Hepatocyte (in vitro differentiated cells): ENCODE measurements at regions not wholly inside any gene's neighbourhood (a gene's known extent, or its start where the extent isn't known, plus 50 kb on each side); places are given as distances from the start of the nearest gene placed in this dataset.
A peak's percentile ranks its signal among the peaks of the same experiment; 100 is the strongest.

ENCODE experiments used
- DNase-seq: peaks from one replicate; pipeline ENCODE4 v3.0.0-alpha.2; 2016; ENCODE audit warnings: low spot score
- H2AFZ ChIP-seq: fragments of 200-600 bp; sonication (generic); 2 replicates; pipeline ENCODE4 v1.6.0; 2016; ENCODE audit warnings: antibody characterized with exemption, mild to moderate bottlenecking
- H3K27ac ChIP-seq: fragments of 200-600 bp; sonication (generic); 2 replicates; pipeline ENCODE4 v1.5.1; 2016; ENCODE audit warnings: mild to moderate bottlenecking
- H3K27me3 ChIP-seq: fragments of 200-600 bp; sonication (generic); 2 replicates; pipeline ENCODE4 v1.6.1; 2016
- H3K36me3 ChIP-seq: fragments of 200-600 bp; sonication (generic); replicated peaks from 2 replicates; pipeline ENCODE4 v1.5.1; 2016; ENCODE audit warnings: low read depth; ENCODE audit not compliant: insufficient read depth
- H3K4me1 ChIP-seq: fragments of 200-600 bp; sonication (generic); 2 replicates; pipeline ENCODE4 v1.5.1; 2016; ENCODE audit warnings: mild to moderate bottlenecking, moderate library complexity; ENCODE audit not compliant: insufficient read depth
- H3K4me2 ChIP-seq: fragments of 200-600 bp; sonication (generic); 2 replicates; pipeline ENCODE4 v1.6.0; 2016
- H3K4me3 ChIP-seq: fragments of 200-600 bp; sonication (generic); 2 replicates; pipeline ENCODE4 v1.5.1; 2016; ENCODE audit warnings: mild to moderate bottlenecking
- H3K79me2 ChIP-seq: fragments of 200-600 bp; sonication (generic); 2 replicates; pipeline ENCODE4 v1.6.0; 2017; ENCODE audit warnings: mild to moderate bottlenecking
- H3K9me2 ChIP-seq: fragments of 200-600 bp; sonication (generic); replicated peaks from 2 replicates; pipeline ENCODE4 v1.6.0; 2017; ENCODE audit warnings: mild to moderate bottlenecking; ENCODE audit not compliant: insufficient read depth
- H3K9me3 ChIP-seq: fragments of 200-600 bp; sonication (generic); 2 replicates; pipeline ENCODE4 v1.5.1; 2016; ENCODE audit warnings: low read depth, mild to moderate bottlenecking
- H4K20me1 ChIP-seq: fragments of 200-600 bp; sonication (generic); 2 replicates; pipeline ENCODE4 v1.6.0; 2016; ENCODE audit warnings: mild to moderate bottlenecking; ENCODE audit not compliant: insufficient read depth, poor library complexity, severe bottlenecking
- CTCF ChIP-seq: fragments of 200-600 bp; sonication (generic); IDR thresholded peaks from 2 replicates; pipeline ENCODE4 v1.5.1; 2016; ENCODE audit warnings: antibody characterized with exemption, mild to moderate bottlenecking; ENCODE audit not compliant: poor library complexity
- EZH2 ChIP-seq: fragments of 200-600 bp; sonication (generic); IDR thresholded peaks from 2 replicates; pipeline ENCODE4 v1.6.1; 2016; ENCODE audit warnings: antibody characterized with exemption, mild to moderate bottlenecking, borderline replicate concordance
- EZH2phosphoT487 ChIP-seq: fragments of 200-600 bp; sonication (generic); IDR thresholded peaks from one replicate; pipeline ENCODE4 v1.6.1; 2018; ENCODE audit warnings: antibody characterized with exemption, mild to moderate bottlenecking, low read depth, moderate library complexity; ENCODE audit not compliant: unreplicated experiment, severe bottlenecking
- WGBS: methylation state at CpG from one replicate; pipeline ENCODE4 v1.1.6; 2016; ENCODE audit warnings: low lambda C conversion rate; ENCODE audit errors: missing lambda C conversion rate; 5-methylcytosine and 5-hydroxymethylcytosine counted together

- no peak overlapping the region for H3K4me3 ChIP-seq
- WGBS: 68% methylated on average over 3 of the region's 3 CpGs
- H3K27ac ChIP-seq: no peak overlapping the region
- no peaks in the 10 kb centered on the region for H3K4me1 ChIP-seq
- no peak overlapping the region for H2AFZ ChIP-seq
- peak; percentile 37 for DNase-seq
- H3K4me2 ChIP-seq: no peak overlapping the region
- no peaks in the 10 kb centered on the region for H3K36me3 ChIP-seq
- no peaks in the 10 kb centered on the region for H3K79me2 ChIP-seq
- H4K20me1 ChIP-seq: no peaks in the 10 kb centered on the region
- no peaks in the 10 kb centered on the region for H3K9me2 ChIP-seq
- TF ChIP-seq CTCF: peak; percentile 70
- TF ChIP-seq EZH2: no peak
- H3K9me3 ChIP-seq: no peaks in the 10 kb centered on the region
- H3K27me3 ChIP-seq: no peaks in the 10 kb centered on the region
Observed at GRCh38 chr7:85829817-85830432, 643.1 kb upstream of the SEMA3D start.

GRCh38 chr7:85829176-85829575, 642.3 kb upstream of the SEMA3D start:
- no peak overlapping the region for H3K27ac ChIP-seq
- no peaks in the 10 kb centered on the region for H3K27me3 ChIP-seq
- WGBS: 97% methylated on average over 1 of the region's 1 CpG
- DNase-seq: no peak
- no peaks in the 10 kb centered on the region for H3K79me2 ChIP-seq
- no peaks in the 10 kb centered on the region for H3K9me2 ChIP-seq
- H3K4me3 ChIP-seq: no peak overlapping the region
- no peak overlapping the region for H3K4me2 ChIP-seq
- H3K4me1 ChIP-seq: no peaks in the 10 kb centered on the region
- no peaks in the 10 kb centered on the region for H4K20me1 ChIP-seq
- no peak overlapping the region for H2AFZ ChIP-seq
- TF ChIP-seq EZH2phosphoT487 (no peak), EZH2 (no peak), CTCF (no peak)
- H3K36me3 ChIP-seq: no peaks in the 10 kb centered on the region
- H3K9me3 ChIP-seq: no peaks in the 10 kb centered on the region

- Histone ChIP-seq H3K79me2 (no peaks in the 10 kb centered on the region), H3K9me3 (no peaks in the 10 kb centered on the region), H3K27ac (no peak overlapping the region), H2AFZ (no peak overlapping the region), H3K4me3 (no peak overlapping the region), H3K27me3 (no peaks in the 10 kb centered on the region), H3K4me2 (no peak overlapping the region), H4K20me1 (no peaks in the 10 kb centered on the region), H3K9me2 (no peaks in the 10 kb centered on the region), H3K36me3 (no peaks in the 10 kb centered on the region), H3K4me1 (no peaks in the 10 kb centered on the region)
- DNase-seq: no peak
- 46% methylated on average over 2 of the region's 2 CpGs for whole genome bisulfite sequencing
- TF ChIP-seq EZH2 (no peak), CTCF (no peak), EZH2phosphoT487 (no peak)
Observed at GRCh38 chr7:85828614-85829013, 641.8 kb upstream of the SEMA3D start.
